GM19463 (cell line): ENCODE measurements at regions not wholly inside any gene's neighbourhood (a gene's known extent, or its start where the extent isn't known, plus 50 kb on each side); places are given as distances from the start of the nearest gene placed in this dataset.
"Not testable (repeated sequence)": the region's sequence is repeated elsewhere in the genome, so short reads cannot be mapped to it uniquely, and the experiment has no call there.

Experiments
- ATAC-seq: cut with Tn5 transposase; IDR thresholded peaks from one replicate; pipeline ENCODE4 v1.9.1; 2021; ENCODE audit warnings: mild to moderate bottlenecking, moderate library complexity; ENCODE audit not compliant: unreplicated experiment

GRCh38 chr12:127761880-127762279 lies 505.1 kb upstream of the TMEM132C start:
- ATAC-seq = no peak

- ATAC-seq = no peak
Observed at GRCh38 chr12:127767656-127768055, 499.3 kb upstream of the TMEM132C start.

- no peak for ATAC-seq
Observed at GRCh38 chr12:127770118-127770517, 496.9 kb upstream of the TMEM132C start.

- no peak for ATAC-seq
Observed at GRCh38 chr12:127771546-127771945, 495.4 kb upstream of the TMEM132C start.

GRCh38 chr12:127773520-127773919 lies 493.4 kb upstream of the TMEM132C start:
- ATAC-seq = no peak

- no peak for ATAC-seq
Observed at GRCh38 chr12:127774828-127775227, 492.1 kb upstream of the TMEM132C start.

- ATAC-seq = no peak
Observed at GRCh38 chr12:127779301-127780045, 487.5 kb upstream of the TMEM132C start.

GRCh38 chr12:127780881-127781280 lies 486.1 kb upstream of the TMEM132C start:
- ATAC-seq = no peak

GRCh38 chr12:127781336-127781735 lies 485.6 kb upstream of the TMEM132C start:
- ATAC-seq = no peak

- no peak for ATAC-seq
Observed at GRCh38 chr12:127785540-127785939, 481.4 kb upstream of the TMEM132C start.

- no peak for ATAC-seq
Observed at GRCh38 chr12:127785986-127786590, 480.9 kb upstream of the TMEM132C start.

- no peak for ATAC-seq
Observed at GRCh38 chr12:127787544-127787943, 479.4 kb upstream of the TMEM132C start.

- ATAC-seq = no peak
Observed at GRCh38 chr12:127790376-127790775, 476.6 kb upstream of the TMEM132C start.

GRCh38 chr12:127791217-127791616 lies 475.8 kb upstream of the TMEM132C start:
- ATAC-seq = no peak

- ATAC-seq = no peak
Observed at GRCh38 chr12:127797918-127798317, 469.1 kb upstream of the TMEM132C start.

GRCh38 chr12:127802271-127802670 lies 464.7 kb upstream of the TMEM132C start:
- no peak for ATAC-seq

GRCh38 chr12:127803545-127803944 lies 463.4 kb upstream of the TMEM132C start:
- ATAC-seq = no peak

- no peak for ATAC-seq
Observed at GRCh38 chr12:127809275-127809674, 457.7 kb upstream of the TMEM132C start.

- no peak for ATAC-seq
Observed at GRCh38 chr12:127810041-127810440, 456.9 kb upstream of the TMEM132C start.

- ATAC-seq = not testable (repeated sequence)
Observed at GRCh38 chr12:127810459-127810858, 456.5 kb upstream of the TMEM132C start.

- ATAC-seq = no peak
Observed at GRCh38 chr12:127811988-127812387, 455.0 kb upstream of the TMEM132C start.

- ATAC-seq = no peak
Observed at GRCh38 chr12:127813147-127813546, 453.8 kb upstream of the TMEM132C start.

GRCh38 chr12:127819056-127819455 lies 447.9 kb upstream of the TMEM132C start:
- ATAC-seq = no peak
